SW480 (cell line): ENCODE measurements at regions not wholly inside any gene's neighbourhood (a gene's known extent, or its start where the extent isn't known, plus 50 kb on each side); places are given as distances from the start of the nearest gene placed in this dataset.

Experiments
- DNase-seq: peaks from one replicate; pipeline ENCODE4 v3.0.0-alpha.2; 2016; ENCODE audit warnings: low spot score

- DNase-seq: no peak
Observed at GRCh38 chr20:43306837-43307236, 117.1 kb upstream of the PTPRT start.

DNA sequence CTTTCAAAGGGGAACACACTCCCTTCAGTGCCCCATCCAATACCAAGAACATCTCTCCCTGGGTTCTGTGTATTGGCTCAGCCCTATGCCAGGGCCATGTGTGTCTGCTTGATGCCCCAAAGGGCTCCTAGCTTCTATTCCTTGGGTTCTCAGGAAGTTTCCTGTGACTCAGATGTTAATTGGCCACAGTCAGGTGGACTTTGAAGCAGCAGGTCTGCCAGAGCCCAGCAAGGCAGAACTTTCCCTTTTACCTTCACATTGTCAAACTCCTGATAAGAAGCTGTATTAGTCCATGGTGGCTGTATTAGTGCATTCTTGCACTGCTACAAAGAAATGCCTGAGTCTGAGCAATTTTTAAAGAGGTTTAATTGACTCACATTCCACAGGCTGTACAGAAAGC lies 116.0 kb upstream of the PTPRT start:
- no peak for DNase-seq

DNA sequence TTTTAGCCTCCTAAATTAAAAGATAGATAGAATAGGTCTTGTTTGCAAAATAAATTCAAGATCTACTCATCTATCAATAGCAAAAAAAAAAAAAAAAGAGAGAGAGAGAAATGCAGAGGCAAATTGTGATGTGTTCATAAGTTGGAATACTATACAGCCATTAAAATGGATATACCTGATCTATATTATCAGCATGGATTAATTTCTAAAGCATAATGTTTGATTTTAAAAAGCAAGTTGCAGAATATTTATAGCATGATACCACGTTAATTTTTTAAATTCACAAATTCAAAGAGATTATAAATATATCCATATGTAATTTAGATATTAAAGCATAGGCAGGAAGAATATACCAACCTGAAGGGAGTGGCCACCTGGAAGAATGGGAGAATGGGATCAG lies 114.9 kb upstream of the PTPRT start:
- no peak for DNase-seq

- no peak for DNase-seq
Observed at GRCh38 chr20:43302936-43303335, 113.2 kb upstream of the PTPRT start.

- no peak for DNase-seq
Observed at GRCh38 chr20:43300901-43301300, 111.2 kb upstream of the PTPRT start.

DNA sequence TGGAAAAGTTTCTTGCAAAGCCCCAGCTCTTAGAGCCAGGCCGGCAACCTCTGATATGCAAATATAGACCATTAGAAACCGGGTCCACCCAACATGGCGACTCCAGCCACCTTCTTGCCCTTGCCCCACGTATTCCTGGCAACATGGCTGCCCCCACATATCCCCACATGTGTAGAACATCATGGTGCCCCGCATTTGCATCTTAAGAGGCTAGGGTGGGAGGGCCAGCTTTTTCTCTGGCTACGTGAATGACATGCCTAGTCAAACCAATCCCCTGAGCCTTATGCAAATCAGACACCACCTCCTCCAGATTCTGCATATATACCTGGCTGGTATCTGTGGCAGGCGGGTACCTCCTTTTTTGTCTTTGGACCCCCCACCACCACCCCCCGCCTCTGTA lies 106.1 kb upstream of the PTPRT start:
- no peak for DNase-seq

- no peak for DNase-seq
Observed at GRCh38 chr20:43295263-43295662, 105.6 kb upstream of the PTPRT start.

DNA sequence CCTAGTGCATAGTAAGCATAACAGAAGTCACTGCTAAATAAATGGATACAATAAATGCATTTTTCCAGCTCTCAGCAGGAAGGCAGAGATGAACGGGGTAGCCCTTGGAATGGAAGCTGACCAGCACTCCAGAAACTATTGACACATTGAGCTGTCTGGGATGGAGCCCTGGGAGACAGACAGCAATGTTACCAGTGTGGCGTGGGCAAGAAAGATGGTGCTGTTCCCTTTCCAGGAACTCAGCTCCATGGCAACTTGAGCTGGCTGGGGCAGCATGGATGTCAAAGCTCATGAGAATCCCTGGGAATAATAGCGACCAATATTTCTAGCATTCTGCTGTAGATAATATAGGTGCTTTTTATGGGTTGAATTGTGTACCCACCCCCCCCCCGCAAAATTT lies 104.3 kb upstream of the PTPRT start:
- no peak for DNase-seq

DNA sequence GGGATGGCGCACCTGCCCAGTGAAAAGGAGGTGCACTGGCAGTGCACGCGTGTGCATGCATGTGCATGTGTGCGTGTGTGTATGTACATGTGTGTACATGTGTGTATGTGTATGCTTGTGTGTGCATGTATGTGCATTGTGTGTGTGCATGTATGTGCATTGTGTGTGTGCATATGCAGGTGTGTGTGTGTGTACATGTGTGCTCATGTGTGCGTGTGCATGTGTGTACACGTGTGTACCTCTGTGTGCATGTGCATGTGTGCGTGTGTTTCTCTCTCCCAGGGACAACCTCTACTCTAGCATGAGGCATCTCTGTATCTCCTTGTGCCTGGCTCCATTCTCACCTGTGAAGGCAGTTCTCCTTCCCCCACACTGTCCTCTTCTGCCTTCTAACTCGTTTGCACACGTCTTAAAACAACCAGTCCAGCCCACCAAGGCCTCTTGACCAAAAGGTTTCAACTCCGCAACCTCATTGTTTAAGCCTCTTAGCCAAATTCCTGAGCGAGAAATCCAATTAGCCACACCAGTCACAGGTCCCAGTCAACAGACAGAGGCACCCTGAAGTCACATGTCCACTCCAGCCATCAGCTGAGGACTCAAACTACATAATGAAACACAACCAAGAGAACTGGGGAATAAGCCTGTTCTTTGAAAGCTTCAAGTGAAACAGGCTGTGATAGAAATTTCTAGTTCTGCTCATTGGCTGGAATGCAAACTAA lies 103.5 kb upstream of the PTPRT start:
- no peak for DNase-seq

- DNase-seq: no peak
Observed at GRCh38 chr20:43292222-43292621, 102.5 kb upstream of the PTPRT start.

DNA sequence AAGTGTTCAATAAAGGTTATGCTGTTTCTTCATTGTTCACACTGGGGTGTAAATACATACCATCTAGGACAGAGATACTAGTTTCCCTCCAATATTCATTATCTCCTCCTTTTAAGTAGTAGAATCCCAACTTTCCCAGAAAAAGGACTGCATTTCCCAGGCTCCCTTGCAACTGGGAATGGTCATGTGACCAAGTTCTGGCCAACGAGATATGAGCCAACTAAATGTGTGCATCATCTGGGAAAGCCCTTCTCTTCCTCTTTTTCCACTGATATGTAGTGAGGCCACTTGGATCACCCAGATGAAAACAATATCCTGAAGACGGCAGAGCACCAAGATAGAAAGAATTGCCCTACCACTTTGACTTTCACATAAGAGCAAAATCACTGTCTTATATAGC lies 97.9 kb upstream of the PTPRT start:
- no peak for DNase-seq

GRCh38 chr20:43285170-43285569 lies 95.5 kb upstream of the PTPRT start:
- DNase-seq: no peak

GRCh38 chr20:43284486-43284885 lies 94.8 kb upstream of the PTPRT start:
- DNase-seq: no peak

- DNase-seq: no peak
Observed at GRCh38 chr20:43283126-43283525, 93.4 kb upstream of the PTPRT start.

GRCh38 chr20:43271980-43272379 lies 82.3 kb upstream of the PTPRT start:
- DNase-seq: no peak

DNA sequence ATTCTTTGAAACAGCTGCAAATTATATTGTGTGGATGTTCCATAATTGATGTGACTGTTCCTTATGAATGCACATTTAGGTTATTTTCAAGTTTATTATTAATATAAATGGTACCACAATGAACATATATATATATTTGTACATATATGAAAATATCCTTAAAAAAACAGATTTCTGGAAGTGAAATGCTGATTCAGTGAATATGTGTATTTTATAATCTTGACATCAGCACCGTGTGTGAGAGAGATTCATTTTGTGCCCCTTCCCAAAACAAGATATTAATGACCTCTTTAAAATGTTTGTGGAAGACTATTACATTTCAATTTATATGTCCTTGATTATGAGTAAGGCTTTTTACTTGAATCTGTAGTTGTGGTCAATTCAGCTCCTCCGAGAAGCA lies 75.7 kb upstream of the PTPRT start:
- DNase-seq: no peak

DNA sequence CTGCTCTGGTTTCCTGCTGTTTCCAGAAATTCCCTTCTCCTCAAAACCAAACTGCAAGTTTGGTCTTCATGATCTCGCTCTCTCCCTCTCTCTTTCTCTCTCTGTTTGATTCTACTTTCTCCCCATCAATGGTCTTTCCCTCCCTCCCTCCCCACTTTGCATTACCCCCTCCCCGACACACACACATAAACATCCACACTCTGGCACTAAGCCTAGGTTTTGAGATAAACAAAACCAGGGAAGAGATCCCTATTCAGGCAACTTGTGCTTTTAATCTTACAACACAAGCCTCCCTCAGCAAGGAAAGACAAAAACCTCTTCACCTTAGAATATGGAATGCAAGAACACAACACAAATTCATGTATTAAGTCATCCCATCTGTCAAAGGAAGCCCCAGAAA lies 73.5 kb upstream of the PTPRT start:
- no peak for DNase-seq

DNA sequence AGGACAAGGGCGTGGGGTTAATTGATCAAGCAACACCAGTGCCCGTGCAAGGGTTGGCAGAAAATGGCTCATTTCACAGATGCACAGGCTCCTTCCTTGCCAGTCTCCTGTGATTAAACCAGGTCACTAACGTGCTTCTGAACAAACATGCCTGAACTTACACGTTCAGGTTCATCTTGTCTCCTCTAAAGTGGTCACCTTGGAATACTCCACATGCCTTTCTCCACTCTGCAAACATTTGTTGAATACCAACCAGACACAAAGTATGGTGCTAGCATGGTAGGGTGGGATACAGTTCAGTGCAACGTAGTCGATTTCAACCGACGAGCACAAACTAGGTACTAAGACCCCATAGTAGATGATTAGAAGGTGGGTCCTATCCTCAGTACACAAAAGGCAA lies 72.6 kb upstream of the PTPRT start:
- DNase-seq: no peak

GRCh38 chr20:43255877-43256276 lies 66.2 kb upstream of the PTPRT start:
- DNase-seq: no peak

DNA sequence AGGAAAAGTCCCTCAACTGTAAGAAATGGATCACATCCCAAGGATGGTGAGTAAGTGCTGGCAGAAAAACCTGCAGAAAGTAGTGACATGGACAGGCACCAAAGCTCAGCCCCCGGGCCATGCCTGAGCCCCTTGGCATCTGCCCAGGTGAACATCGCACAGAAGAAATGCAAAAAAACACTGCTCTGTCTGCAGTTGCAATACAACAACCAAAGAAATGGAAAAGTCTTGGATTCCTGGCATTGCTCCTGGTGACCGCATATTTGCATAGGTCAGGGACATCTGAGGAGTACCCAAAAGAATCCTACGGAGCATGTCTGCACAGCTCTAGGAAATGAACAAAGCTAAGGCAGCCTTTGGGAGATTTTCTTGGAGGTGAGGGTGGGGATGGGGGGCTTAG lies 63.1 kb upstream of the PTPRT start:
- no peak for DNase-seq

GRCh38 chr20:43248341-43248740 lies 58.6 kb upstream of the PTPRT start:
- no peak for DNase-seq

- DNase-seq: no peak
Observed at GRCh38 chr20:43247361-43247760, 57.7 kb upstream of the PTPRT start.

GRCh38 chr20:43244647-43245046 lies 54.9 kb upstream of the PTPRT start:
- no peak for DNase-seq

GRCh38 chr20:43243672-43244269 lies 54.1 kb upstream of the PTPRT start:
- DNase-seq: peak; percentile 52
